Cardiac muscle cell (in vitro differentiated cells and primary cell): ENCODE measurements at regions not wholly inside any gene's neighbourhood (a gene's known extent, or its start where the extent isn't known, plus 50 kb on each side); places are given as distances from the start of the nearest gene placed in this dataset.

Experiments used
- DNase-seq, 2 donors: peaks; one replicate each; pipeline versions ENCODE4 v3.0.0 to v3.0.0-alpha.2; 2010 to 2017; ENCODE audit warnings: low read depth in 1 of 2, low spot score in 1 of 2
- H3K27ac ChIP-seq: fragments of 200-600 bp; sonication (generic); 2 replicates; pipeline ENCODE4 v1.5.1; 2016
- H3K27me3 ChIP-seq: fragments of 200-600 bp; sonication (generic); 2 replicates; pipeline ENCODE4 v1.6.0; 2016; ENCODE audit warnings: control low read depth
- H3K36me3 ChIP-seq: fragments of 200-600 bp; sonication (generic); 2 replicates; pipeline ENCODE4 v1.5.1; 2016; ENCODE audit warnings: control low read depth
- H3K4me1 ChIP-seq: fragments of 200-600 bp; sonication (generic); 2 replicates; pipeline ENCODE4 v1.8.1; 2017; ENCODE audit warnings: low read depth, mild to moderate bottlenecking, mixed run types
- H3K4me3 ChIP-seq: fragments of 200-600 bp; sonication (generic); 2 replicates; pipeline ENCODE4 v1.5.1; 2016; ENCODE audit warnings: mild to moderate bottlenecking
- H3K9me3 ChIP-seq: fragments of 200-600 bp; sonication (generic); 2 replicates; pipeline ENCODE4 v1.5.1; 2017; ENCODE audit warnings: low read depth, mild to moderate bottlenecking, control low read depth
- TF ChIP-seq, protein P1 (sequence below): IDR thresholded peaks from 2 replicates; pipeline ENCODE4 v1.5.1; 2012; ENCODE audit warnings: low read depth, mild to moderate bottlenecking, low read length

GRCh38 chr2:239804161-239805042, 220.7 kb downstream of the NDUFA10 start:
- Histone ChIP-seq H3K9me3 (no peaks in the 10 kb centered on the region), H3K27me3 (no peaks in the 10 kb centered on the region), H3K27ac (no peak overlapping the region), H3K4me1 (no peaks in the 10 kb centered on the region), H3K36me3 (no peaks in the 10 kb centered on the region), H3K4me3 (no peak overlapping the region)
- no peak for DNase-seq
- TF ChIP-seq, protein P1, sequence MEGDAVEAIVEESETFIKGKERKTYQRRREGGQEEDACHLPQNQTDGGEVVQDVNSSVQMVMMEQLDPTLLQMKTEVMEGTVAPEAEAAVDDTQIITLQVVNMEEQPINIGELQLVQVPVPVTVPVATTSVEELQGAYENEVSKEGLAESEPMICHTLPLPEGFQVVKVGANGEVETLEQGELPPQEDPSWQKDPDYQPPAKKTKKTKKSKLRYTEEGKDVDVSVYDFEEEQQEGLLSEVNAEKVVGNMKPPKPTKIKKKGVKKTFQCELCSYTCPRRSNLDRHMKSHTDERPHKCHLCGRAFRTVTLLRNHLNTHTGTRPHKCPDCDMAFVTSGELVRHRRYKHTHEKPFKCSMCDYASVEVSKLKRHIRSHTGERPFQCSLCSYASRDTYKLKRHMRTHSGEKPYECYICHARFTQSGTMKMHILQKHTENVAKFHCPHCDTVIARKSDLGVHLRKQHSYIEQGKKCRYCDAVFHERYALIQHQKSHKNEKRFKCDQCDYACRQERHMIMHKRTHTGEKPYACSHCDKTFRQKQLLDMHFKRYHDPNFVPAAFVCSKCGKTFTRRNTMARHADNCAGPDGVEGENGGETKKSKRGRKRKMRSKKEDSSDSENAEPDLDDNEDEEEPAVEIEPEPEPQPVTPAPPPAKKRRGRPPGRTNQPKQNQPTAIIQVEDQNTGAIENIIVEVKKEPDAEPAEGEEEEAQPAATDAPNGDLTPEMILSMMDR = no peak

DNA sequence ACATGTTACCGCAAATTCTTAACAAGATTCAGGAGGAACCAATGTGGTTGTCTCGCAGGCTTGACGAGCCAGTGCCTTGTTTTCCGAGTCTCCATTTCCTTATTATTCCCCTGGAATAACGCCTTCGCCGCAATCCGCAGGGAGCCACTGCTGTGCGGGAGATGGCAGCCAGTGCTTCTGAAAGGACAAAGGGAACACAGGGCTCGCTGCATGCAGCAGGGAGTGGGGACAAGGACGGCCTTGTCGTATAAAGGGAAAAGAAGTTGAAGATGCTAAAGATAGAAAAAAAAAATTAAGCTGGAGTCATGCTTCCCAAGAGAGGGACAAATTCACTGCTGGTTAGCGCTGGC, 221.4 kb downstream of the NDUFA10 start:
- H3K4me3 ChIP-seq = no peak overlapping the region
- DNase-seq = no peak
- no peak overlapping the region for H3K27ac ChIP-seq
- H3K4me1 ChIP-seq = no peaks in the 10 kb centered on the region
- H3K36me3 ChIP-seq = no peaks in the 10 kb centered on the region
- TF ChIP-seq, protein P1 = no peak
- H3K9me3 ChIP-seq = no peaks in the 10 kb centered on the region
- H3K27me3 ChIP-seq = no peaks in the 10 kb centered on the region

DNA sequence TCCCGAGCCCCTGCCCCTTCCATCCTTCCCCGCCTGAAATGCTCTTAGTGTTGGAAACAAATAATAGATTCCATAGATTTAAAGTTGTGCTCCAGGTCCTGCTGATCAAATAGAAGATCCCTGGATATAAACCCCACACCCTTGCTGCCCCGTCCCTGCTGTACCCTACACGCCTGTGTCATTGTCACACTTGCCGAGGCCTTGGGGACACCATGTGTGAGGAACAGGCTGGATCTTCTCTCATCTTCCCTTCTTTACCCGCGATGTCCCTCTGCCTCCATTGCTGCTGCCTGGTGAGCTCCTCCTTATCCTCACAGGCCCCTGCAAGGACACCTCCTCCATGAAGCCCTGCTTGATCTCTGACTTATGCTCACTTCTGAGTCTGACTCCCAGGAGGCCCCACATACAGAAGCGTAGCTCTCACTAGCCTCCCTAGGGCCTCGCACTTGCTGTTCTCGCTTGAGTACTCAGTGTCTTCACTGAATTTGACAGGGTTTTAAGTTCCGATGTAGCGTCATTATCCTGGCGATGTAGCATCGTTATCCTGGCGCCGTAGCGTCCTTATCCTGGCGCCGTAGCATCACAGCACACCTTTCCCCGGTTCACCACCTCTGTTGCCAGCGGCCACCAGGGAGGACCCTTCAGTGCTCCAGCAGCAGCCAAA, 221.9 kb downstream of the NDUFA10 start:
- Histone ChIP-seq H3K27me3 (no peaks in the 10 kb centered on the region), H3K36me3 (no peaks in the 10 kb centered on the region), H3K4me3 (no peak overlapping the region), H3K4me1 (no peaks in the 10 kb centered on the region), H3K9me3 (no peaks in the 10 kb centered on the region), H3K27ac (no peak overlapping the region)
- TF ChIP-seq, protein P1 = no peak
- DNase-seq = no peak

DNA sequence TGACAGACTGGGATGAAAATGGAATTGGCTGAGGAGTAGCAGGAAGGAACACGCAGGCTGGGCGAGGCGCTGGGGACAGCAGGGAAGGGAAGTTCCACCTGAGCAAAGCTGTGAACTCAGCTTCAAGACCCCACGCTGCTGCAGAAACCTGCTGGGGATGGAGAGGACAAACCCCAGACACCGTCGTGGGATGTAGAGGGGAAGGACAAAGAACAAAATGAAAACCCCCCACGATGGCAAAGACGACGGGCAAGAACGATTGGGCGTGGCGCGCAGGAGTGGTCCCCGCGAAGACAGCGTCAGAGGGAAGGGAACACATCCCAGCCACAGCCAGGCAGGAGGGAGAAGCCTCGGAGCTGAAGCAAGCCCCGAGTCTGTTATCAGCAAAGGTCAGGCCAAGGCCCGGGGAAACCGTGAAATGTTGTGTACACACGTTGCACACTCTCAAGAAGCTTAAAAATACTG, 222.9 kb downstream of the NDUFA10 start:
- TF ChIP-seq, protein P1 = no peak
- Histone ChIP-seq H3K27me3 (no peaks in the 10 kb centered on the region), H3K4me3 (no peak overlapping the region), H3K9me3 (no peaks in the 10 kb centered on the region), H3K27ac (no peak overlapping the region), H3K36me3 (no peaks in the 10 kb centered on the region), H3K4me1 (no peaks in the 10 kb centered on the region)
- no peak for DNase-seq

DNA sequence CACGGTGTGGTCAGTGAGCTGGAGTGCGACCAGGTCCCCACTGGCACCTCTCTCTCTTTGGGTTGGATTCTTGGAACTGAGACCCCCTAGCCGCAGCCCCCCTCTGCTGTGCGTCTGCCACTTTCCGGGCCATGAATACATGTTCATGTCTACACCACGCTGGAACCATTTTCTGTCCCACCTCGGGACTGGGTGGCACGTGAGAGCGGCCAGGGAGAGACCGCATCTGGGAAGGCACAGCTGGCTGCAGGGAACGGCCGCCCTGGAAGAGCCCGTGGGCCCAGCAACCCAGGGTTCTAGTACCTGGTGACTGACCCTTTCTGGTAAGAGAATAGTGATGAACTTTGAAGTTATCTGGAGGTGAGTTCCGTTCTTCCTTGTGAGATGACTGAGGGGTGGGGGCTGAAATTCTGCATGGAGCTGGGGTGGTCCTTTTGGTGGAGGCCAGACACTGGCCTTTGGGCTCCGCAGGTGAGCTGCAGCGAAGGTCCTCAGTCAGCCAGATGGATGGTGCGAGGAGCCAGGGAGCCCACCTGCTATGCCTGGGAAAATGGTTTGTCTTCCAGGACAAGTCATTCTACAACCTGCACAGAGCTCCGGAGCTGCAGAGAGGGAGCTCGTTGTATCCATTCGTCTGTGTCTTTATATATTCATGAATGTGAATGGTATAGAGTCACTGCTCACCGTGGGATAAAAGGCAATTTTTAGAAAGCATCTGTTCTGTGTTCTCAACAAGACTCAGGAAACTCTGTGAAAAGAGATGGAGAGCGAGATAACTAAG, 223.5 kb downstream of the NDUFA10 start:
- H3K9me3 ChIP-seq = no peaks in the 10 kb centered on the region
- no peaks in the 10 kb centered on the region for H3K36me3 ChIP-seq
- TF ChIP-seq, protein P1 = no peak
- no peaks in the 10 kb centered on the region for H3K27me3 ChIP-seq
- H3K27ac ChIP-seq = no peak overlapping the region
- no peak overlapping the region for H3K4me3 ChIP-seq
- no peak for DNase-seq
- H3K4me1 ChIP-seq = no peaks in the 10 kb centered on the region
